HepG2 (cell line): ENCODE measurements at regions not wholly inside any gene's neighbourhood (a gene's known extent, or its start where the extent isn't known, plus 50 kb on each side); places are given as distances from the start of the nearest gene placed in this dataset.

Source experiments
- AHR ChIP-seq: IDR thresholded peaks from 2 replicates; pipeline ENCODE4 v1.6.1; 2018; ENCODE audit warnings: missing genetic modification reagents, missing compliant biosample characterization
- ARNT2 ChIP-seq: sonication (generic); formaldehyde crosslinking; IDR thresholded peaks from 2 replicates; pipeline ENCODE4 v1.8.0; 2022; ENCODE audit warnings: mild to moderate bottlenecking, low read depth, missing genetic modification reagents, moderate library complexity
- CBX5 ChIP-seq: sonication (generic); formaldehyde crosslinking; IDR thresholded peaks from 2 replicates; pipeline ENCODE4 v1.4.0; 2020; ENCODE audit warnings: missing genetic modification reagents, borderline replicate concordance
- EHMT2 ChIP-seq: fragments of 200-600 bp; sonication (generic); IDR thresholded peaks from 2 replicates; pipeline ENCODE4 v1.7.0; 2017; ENCODE audit warnings: antibody characterized with exemption, low read depth, low read length, borderline replicate concordance
- HOXD1 ChIP-seq: sonication (generic); formaldehyde crosslinking; IDR thresholded peaks from 2 replicates; pipeline ENCODE4 v1.5.0; 2020; ENCODE audit warnings: missing genetic modification reagents
- IRX3 ChIP-seq: sonication (generic); formaldehyde crosslinking; IDR thresholded peaks from 2 replicates; pipeline ENCODE4 v1.8.1; 2023; ENCODE audit warnings: mild to moderate bottlenecking, low read depth, missing genetic modification reagents, borderline replicate concordance
- JDP2 ChIP-seq: sonication (generic); formaldehyde crosslinking; IDR thresholded peaks from 2 replicates; pipeline ENCODE4 v1.8.1; 2022; ENCODE audit warnings: missing genetic modification reagents, borderline replicate concordance
- NFKB2 ChIP-seq: sonication (generic); formaldehyde crosslinking; IDR thresholded peaks from 2 replicates; pipeline ENCODE4 v1.4.0; 2020; ENCODE audit warnings: missing genetic modification reagents, borderline replicate concordance
- SOX6 ChIP-seq, 2 experiments: fragments of 450-650 bp in 1 of 2; sonication (generic) in 1 of 2; formaldehyde crosslinking in 1 of 2; IDR thresholded peaks; 2 replicates each; pipeline versions ENCODE4 v1.4.0 to v1.6.1; 2017 to 2020; ENCODE audit warnings: antibody characterized with exemption in 1 of 2, mild to moderate bottlenecking in 1 of 2, missing genetic modification reagents in 1 of 2
- THAP11 ChIP-seq: IDR thresholded peaks from 2 replicates; pipeline ENCODE4 v1.6.1; 2016; ENCODE audit warnings: missing biosample characterization, missing genetic modification reagents
- ZBTB43 ChIP-seq: sonication (generic); formaldehyde crosslinking; conservative IDR thresholded peaks from 2 replicates; pipeline ENCODE4 v1.4.0; 2020; ENCODE audit warnings: missing genetic modification reagents
- ZFX ChIP-seq: sonication (generic); formaldehyde crosslinking; IDR thresholded peaks from 2 replicates; pipeline ENCODE4 v1.4.0; 2020; ENCODE audit warnings: mild to moderate bottlenecking, low read depth, missing genetic modification reagents, moderate library complexity
- ZNF549 ChIP-seq: sonication (generic); formaldehyde crosslinking; IDR thresholded peaks from 2 replicates; pipeline ENCODE4 v1.5.0; 2020; ENCODE audit warnings: missing genetic modification reagents
- ZNF607 ChIP-seq: sonication (generic); formaldehyde crosslinking; IDR thresholded peaks from 2 replicates; pipeline ENCODE4 v1.5.1; 2020; ENCODE audit warnings: missing genetic modification reagents, mild to moderate bottlenecking, borderline replicate concordance
- ZNF788 ChIP-seq: sonication (generic); formaldehyde crosslinking; IDR thresholded peaks from 2 replicates; pipeline ENCODE4 v1.5.0; 2020; ENCODE audit warnings: mild to moderate bottlenecking, missing genetic modification reagents, borderline replicate concordance
- TF ChIP-seq, protein P1 (sequence below): IDR thresholded peaks from 2 replicates; pipeline ENCODE4 v1.6.1; 2016; ENCODE audit warnings: low read depth, missing genetic modification reagents, missing compliant biosample characterization
- TF ChIP-seq, protein P2 (sequence below): sonication (generic); formaldehyde crosslinking; IDR thresholded peaks from 2 replicates; pipeline ENCODE4 v1.5.1; 2020; ENCODE audit warnings: mild to moderate bottlenecking, missing genetic modification reagents, moderate library complexity

GRCh38 chr16:87203060-87203656, 114.0 kb downstream of the C16orf95 start (continued):
- TF ChIP-seq, protein P1, sequence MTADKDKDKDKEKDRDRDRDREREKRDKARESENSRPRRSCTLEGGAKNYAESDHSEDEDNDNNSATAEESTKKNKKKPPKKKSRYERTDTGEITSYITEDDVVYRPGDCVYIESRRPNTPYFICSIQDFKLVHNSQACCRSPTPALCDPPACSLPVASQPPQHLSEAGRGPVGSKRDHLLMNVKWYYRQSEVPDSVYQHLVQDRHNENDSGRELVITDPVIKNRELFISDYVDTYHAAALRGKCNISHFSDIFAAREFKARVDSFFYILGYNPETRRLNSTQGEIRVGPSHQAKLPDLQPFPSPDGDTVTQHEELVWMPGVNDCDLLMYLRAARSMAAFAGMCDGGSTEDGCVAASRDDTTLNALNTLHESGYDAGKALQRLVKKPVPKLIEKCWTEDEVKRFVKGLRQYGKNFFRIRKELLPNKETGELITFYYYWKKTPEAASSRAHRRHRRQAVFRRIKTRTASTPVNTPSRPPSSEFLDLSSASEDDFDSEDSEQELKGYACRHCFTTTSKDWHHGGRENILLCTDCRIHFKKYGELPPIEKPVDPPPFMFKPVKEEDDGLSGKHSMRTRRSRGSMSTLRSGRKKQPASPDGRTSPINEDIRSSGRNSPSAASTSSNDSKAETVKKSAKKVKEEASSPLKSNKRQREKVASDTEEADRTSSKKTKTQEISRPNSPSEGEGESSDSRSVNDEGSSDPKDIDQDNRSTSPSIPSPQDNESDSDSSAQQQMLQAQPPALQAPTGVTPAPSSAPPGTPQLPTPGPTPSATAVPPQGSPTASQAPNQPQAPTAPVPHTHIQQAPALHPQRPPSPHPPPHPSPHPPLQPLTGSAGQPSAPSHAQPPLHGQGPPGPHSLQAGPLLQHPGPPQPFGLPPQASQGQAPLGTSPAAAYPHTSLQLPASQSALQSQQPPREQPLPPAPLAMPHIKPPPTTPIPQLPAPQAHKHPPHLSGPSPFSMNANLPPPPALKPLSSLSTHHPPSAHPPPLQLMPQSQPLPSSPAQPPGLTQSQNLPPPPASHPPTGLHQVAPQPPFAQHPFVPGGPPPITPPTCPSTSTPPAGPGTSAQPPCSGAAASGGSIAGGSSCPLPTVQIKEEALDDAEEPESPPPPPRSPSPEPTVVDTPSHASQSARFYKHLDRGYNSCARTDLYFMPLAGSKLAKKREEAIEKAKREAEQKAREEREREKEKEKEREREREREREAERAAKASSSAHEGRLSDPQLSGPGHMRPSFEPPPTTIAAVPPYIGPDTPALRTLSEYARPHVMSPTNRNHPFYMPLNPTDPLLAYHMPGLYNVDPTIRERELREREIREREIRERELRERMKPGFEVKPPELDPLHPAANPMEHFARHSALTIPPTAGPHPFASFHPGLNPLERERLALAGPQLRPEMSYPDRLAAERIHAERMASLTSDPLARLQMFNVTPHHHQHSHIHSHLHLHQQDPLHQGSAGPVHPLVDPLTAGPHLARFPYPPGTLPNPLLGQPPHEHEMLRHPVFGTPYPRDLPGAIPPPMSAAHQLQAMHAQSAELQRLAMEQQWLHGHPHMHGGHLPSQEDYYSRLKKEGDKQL (CRISPR knock-in tag), result no peak
- TF ChIP-seq ZNF788 (CRISPR knock-in tag) (no peak), JDP2 (CRISPR knock-in tag) (no peak), ZBTB43 (no peak), EHMT2 (no peak), ZNF549 (CRISPR knock-in tag) (no peak), HOXD1 (no peak), SOX6 (IDR thresholded peaks at IDR 0.05) (no peak), SOX6 (CRISPR knock-in tag; IDR thresholded peaks at IDR 0.05) (peak; percentile 14; the same call in 1 of the 2 replicates), ZNF607 (CRISPR knock-in tag) (no peak), CBX5 (CRISPR knock-in tag) (peak; percentile 7; the same call in 1 of the 2 replicates), ARNT2 (CRISPR knock-in tag) (no peak), NFKB2 (CRISPR knock-in tag) (0 out of 2 replicates have a peak, but pooled peaks have one; percentile 55), IRX3 (no peak), ZFX (CRISPR knock-in tag) (no peak), THAP11 (CRISPR knock-in tag) (peak; percentile 30; the same call in 1 of the 2 replicates), AHR (0 out of 2 replicates have a peak, but pooled peaks have one; percentile 28)
- TF ChIP-seq, protein P2, sequence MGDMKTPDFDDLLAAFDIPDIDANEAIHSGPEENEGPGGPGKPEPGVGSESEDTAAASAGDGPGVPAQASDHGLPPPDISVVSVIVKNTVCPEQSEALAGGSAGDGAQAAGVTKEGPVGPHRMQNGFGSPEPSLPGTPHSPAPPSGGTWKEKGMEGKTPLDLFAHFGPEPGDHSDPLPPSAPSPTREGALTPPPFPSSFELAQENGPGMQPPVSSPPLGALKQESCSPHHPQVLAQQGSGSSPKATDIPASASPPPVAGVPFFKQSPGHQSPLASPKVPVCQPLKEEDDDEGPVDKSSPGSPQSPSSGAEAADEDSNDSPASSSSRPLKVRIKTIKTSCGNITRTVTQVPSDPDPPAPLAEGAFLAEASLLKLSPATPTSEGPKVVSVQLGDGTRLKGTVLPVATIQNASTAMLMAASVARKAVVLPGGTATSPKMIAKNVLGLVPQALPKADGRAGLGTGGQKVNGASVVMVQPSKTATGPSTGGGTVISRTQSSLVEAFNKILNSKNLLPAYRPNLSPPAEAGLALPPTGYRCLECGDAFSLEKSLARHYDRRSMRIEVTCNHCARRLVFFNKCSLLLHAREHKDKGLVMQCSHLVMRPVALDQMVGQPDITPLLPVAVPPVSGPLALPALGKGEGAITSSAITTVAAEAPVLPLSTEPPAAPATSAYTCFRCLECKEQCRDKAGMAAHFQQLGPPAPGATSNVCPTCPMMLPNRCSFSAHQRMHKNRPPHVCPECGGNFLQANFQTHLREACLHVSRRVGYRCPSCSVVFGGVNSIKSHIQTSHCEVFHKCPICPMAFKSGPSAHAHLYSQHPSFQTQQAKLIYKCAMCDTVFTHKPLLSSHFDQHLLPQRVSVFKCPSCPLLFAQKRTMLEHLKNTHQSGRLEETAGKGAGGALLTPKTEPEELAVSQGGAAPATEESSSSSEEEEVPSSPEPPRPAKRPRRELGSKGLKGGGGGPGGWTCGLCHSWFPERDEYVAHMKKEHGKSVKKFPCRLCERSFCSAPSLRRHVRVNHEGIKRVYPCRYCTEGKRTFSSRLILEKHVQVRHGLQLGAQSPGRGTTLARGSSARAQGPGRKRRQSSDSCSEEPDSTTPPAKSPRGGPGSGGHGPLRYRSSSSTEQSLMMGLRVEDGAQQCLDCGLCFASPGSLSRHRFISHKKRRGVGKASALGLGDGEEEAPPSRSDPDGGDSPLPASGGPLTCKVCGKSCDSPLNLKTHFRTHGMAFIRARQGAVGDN (CRISPR knock-in tag), result peak; percentile 55
